ENCODE measurements at regions not wholly inside any gene's neighbourhood (a gene's known extent, or its start where the extent isn't known, plus 50 kb on each side); places are given as distances from the start of the nearest gene placed in this dataset.

DNA sequence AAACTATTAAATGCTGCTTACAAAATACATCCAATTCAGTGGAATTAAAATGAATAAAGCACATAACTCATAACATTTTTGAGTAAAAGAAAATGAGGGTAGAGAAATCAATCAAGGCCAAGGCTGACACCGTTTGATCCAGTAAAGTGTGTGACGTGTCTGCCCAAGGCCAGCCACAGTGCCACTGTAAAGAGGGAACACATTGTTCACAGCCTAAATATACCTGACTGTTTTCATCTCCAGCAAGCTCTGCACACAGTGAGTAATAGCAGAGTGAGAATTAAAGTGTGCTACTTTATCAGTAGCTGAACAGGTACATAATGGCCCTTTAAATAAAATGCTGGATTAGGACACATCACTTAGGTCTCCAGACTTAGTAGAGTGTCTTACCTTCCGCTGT, 130.8 kb upstream of the DPP6 start:
- TF ChIP-seq, protein P1, sequence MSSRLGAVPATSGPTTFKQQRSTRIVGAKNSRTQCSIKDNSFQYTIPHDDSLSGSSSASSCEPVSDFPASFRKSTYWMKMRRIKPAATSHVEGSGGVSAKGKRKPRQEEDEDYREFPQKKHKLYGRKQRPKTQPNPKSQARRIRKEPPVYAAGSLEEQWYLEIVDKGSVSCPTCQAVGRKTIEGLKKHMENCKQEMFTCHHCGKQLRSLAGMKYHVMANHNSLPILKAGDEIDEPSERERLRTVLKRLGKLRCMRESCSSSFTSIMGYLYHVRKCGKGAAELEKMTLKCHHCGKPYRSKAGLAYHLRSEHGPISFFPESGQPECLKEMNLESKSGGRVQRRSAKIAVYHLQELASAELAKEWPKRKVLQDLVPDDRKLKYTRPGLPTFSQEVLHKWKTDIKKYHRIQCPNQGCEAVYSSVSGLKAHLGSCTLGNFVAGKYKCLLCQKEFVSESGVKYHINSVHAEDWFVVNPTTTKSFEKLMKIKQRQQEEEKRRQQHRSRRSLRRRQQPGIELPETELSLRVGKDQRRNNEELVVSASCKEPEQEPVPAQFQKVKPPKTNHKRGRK (CRISPR knock-in tag; IDR thresholded peaks at IDR 0.05; ENCODE audit: borderline replicate concordance), result no peak
- TF ChIP-seq, protein P2, sequence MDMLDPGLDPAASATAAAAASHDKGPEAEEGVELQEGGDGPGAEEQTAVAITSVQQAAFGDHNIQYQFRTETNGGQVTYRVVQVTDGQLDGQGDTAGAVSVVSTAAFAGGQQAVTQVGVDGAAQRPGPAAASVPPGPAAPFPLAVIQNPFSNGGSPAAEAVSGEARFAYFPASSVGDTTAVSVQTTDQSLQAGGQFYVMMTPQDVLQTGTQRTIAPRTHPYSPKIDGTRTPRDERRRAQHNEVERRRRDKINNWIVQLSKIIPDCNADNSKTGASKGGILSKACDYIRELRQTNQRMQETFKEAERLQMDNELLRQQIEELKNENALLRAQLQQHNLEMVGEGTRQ (CRISPR knock-in tag; IDR thresholded peaks at IDR 0.05), result no peak
- TF ChIP-seq, protein P3, sequence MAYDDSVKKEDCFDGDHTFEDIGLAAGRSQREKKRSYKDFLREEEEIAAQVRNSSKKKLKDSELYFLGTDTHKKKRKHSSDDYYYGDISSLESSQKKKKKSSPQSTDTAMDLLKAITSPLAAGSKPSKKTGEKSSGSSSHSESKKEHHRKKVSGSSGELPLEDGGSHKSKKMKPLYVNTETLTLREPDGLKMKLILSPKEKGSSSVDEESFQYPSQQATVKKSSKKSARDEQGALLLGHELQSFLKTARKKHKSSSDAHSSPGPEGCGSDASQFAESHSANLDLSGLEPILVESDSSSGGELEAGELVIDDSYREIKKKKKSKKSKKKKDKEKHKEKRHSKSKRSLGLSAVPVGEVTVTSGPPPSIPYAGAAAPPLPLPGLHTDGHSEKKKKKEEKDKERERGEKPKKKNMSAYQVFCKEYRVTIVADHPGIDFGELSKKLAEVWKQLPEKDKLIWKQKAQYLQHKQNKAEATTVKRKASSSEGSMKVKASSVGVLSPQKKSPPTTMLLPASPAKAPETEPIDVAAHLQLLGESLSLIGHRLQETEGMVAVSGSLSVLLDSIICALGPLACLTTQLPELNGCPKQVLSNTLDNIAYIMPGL (CRISPR knock-in tag; IDR thresholded peaks at IDR 0.05), result no peak
- no peak for TF ChIP-seq ZBTB21 (CRISPR knock-in tag; IDR thresholded peaks at IDR 0.05; ENCODE audit: borderline replicate concordance)
- TF ChIP-seq, protein P4, sequence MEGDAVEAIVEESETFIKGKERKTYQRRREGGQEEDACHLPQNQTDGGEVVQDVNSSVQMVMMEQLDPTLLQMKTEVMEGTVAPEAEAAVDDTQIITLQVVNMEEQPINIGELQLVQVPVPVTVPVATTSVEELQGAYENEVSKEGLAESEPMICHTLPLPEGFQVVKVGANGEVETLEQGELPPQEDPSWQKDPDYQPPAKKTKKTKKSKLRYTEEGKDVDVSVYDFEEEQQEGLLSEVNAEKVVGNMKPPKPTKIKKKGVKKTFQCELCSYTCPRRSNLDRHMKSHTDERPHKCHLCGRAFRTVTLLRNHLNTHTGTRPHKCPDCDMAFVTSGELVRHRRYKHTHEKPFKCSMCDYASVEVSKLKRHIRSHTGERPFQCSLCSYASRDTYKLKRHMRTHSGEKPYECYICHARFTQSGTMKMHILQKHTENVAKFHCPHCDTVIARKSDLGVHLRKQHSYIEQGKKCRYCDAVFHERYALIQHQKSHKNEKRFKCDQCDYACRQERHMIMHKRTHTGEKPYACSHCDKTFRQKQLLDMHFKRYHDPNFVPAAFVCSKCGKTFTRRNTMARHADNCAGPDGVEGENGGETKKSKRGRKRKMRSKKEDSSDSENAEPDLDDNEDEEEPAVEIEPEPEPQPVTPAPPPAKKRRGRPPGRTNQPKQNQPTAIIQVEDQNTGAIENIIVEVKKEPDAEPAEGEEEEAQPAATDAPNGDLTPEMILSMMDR (IDR thresholded peaks at IDR 0.05), result no peak
- TF ChIP-seq, protein P5, sequence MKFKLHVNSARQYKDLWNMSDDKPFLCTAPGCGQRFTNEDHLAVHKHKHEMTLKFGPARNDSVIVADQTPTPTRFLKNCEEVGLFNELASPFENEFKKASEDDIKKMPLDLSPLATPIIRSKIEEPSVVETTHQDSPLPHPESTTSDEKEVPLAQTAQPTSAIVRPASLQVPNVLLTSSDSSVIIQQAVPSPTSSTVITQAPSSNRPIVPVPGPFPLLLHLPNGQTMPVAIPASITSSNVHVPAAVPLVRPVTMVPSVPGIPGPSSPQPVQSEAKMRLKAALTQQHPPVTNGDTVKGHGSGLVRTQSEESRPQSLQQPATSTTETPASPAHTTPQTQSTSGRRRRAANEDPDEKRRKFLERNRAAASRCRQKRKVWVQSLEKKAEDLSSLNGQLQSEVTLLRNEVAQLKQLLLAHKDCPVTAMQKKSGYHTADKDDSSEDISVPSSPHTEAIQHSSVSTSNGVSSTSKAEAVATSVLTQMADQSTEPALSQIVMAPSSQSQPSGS (CRISPR knock-in tag; IDR thresholded peaks at IDR 0.05; ENCODE audit: borderline replicate concordance, low read depth), result no peak
- TF ChIP-seq CREB1 (CRISPR knock-in tag; IDR thresholded peaks at IDR 0.05), result no peak
- TF ChIP-seq, protein P6, sequence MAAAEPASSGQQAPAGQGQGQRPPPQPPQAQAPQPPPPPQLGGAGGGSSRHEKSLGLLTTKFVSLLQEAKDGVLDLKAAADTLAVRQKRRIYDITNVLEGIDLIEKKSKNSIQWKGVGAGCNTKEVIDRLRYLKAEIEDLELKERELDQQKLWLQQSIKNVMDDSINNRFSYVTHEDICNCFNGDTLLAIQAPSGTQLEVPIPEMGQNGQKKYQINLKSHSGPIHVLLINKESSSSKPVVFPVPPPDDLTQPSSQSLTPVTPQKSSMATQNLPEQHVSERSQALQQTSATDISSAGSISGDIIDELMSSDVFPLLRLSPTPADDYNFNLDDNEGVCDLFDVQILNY (CRISPR knock-in tag; IDR thresholded peaks at IDR 0.05), result no peak
- no peak for TF ChIP-seq ZNF121 (CRISPR knock-in tag; IDR thresholded peaks at IDR 0.05)
- no peak for TF ChIP-seq FOXK1 (CRISPR knock-in tag; IDR thresholded peaks at IDR 0.05)
- no peak for TF ChIP-seq SP1 (CRISPR knock-in tag; conservative IDR thresholded peaks at IDR 0.05)
- TF ChIP-seq PRRX2 (CRISPR knock-in tag; IDR thresholded peaks at IDR 0.05), result no peak
- TF ChIP-seq, protein P7, sequence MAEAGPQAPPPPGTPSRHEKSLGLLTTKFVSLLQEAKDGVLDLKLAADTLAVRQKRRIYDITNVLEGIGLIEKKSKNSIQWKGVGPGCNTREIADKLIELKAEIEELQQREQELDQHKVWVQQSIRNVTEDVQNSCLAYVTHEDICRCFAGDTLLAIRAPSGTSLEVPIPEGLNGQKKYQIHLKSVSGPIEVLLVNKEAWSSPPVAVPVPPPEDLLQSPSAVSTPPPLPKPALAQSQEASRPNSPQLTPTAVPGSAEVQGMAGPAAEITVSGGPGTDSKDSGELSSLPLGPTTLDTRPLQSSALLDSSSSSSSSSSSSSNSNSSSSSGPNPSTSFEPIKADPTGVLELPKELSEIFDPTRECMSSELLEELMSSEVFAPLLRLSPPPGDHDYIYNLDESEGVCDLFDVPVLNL (CRISPR knock-in tag; IDR thresholded peaks at IDR 0.05; ENCODE audit: borderline replicate concordance, low read depth), result no peak
- TF ChIP-seq JAZF1 (CRISPR knock-in tag; IDR thresholded peaks at IDR 0.05), result no peak

Data from WTC11 (cell line).